ENCODE measurements at regions not wholly inside any gene's neighbourhood (a gene's known extent, or its start where the extent isn't known, plus 50 kb on each side); places are given as distances from the start of the nearest gene placed in this dataset.

DNA sequence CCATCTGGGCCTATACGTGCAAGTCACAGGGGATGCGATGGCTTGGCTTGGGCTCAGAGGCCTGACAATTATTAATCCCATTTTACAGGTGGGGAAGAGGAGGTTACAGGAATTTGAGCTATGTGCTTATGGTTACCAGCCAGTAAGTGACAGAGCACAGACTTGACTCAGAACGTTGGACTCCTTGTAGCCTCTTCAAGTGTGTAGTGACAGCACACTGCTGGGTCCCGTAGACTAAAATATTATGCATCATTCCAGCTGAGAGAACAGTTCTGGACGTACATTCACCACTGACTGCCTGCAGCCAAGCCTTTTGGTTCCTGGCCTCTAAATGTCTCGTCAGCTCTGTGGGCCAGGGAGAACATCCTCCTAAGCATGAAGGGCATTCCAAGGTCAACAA, 314.5 kb downstream of the GPAT3 start:
- no peak overlapping the region for H3K4me3 ChIP-seq (ENCODE audit: low read length)
- DNase-seq (ENCODE audit: low read depth), result peak; percentile 46
- TF ChIP-seq, protein P1, sequence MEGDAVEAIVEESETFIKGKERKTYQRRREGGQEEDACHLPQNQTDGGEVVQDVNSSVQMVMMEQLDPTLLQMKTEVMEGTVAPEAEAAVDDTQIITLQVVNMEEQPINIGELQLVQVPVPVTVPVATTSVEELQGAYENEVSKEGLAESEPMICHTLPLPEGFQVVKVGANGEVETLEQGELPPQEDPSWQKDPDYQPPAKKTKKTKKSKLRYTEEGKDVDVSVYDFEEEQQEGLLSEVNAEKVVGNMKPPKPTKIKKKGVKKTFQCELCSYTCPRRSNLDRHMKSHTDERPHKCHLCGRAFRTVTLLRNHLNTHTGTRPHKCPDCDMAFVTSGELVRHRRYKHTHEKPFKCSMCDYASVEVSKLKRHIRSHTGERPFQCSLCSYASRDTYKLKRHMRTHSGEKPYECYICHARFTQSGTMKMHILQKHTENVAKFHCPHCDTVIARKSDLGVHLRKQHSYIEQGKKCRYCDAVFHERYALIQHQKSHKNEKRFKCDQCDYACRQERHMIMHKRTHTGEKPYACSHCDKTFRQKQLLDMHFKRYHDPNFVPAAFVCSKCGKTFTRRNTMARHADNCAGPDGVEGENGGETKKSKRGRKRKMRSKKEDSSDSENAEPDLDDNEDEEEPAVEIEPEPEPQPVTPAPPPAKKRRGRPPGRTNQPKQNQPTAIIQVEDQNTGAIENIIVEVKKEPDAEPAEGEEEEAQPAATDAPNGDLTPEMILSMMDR (conservative IDR thresholded peaks at IDR 0.05; ENCODE audit: low read length), result no peak

DNA sequence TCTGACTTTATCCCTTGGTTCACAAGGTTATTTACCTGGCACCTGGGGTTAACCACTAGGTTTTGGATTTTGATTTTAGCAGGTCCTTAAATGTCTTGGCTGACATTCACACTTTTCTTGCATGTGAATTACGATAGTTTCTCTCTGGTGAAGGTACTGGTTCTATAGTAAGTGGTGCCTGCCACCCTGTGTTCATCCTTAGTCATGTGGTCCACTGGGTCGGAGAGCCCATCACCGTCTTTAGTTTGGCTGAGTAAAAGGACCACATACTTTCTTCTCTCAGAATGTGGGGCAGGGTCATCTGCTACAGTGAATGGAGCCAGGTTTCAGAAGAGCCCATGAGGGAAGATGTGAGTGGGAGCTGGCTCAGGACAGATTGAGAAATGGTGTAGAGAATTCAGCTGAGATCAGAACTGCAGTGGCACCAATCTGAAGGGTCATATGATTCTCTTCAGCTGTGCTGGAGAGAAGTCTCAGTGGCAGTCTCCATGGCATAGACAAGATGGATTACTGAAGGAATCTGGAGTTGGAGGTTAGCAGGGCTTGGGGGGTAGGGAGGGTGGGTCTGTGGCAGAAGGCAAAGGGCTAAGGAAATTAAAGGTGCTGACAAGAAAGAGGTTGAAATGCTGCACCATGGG, 310.4 kb downstream of the GPAT3 start:
- TF ChIP-seq, protein P1 (conservative IDR thresholded peaks at IDR 0.05; ENCODE audit: low read length), result no peak
- H3K4me3 ChIP-seq (ENCODE audit: low read length), result no peak overlapping the region
- no peak for DNase-seq (ENCODE audit: low read depth)

DNA sequence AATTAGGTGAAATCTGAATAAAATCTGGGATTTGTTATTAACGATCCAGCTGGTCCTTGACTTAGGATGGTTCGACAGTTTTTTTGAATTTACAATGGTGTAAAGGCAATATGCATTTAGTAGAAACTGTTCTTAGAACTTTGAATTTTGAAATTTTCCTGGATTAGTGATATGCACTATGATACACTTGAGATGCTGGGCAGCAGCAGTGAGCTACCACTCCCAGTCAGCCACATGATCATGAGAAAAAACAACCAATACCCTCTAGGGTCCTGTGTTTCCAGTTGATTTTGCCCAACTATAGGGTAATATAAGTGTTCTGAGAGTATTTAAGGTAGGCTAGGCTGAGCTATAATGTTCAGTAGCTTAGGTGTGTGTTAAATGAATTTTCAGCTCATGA, 303.7 kb downstream of the GPAT3 start:
- H3K4me3 ChIP-seq (ENCODE audit: low read length), result no peak overlapping the region
- no peak for DNase-seq (ENCODE audit: low read depth)
- TF ChIP-seq, protein P1 (conservative IDR thresholded peaks at IDR 0.05; ENCODE audit: low read length), result no peak

DNA sequence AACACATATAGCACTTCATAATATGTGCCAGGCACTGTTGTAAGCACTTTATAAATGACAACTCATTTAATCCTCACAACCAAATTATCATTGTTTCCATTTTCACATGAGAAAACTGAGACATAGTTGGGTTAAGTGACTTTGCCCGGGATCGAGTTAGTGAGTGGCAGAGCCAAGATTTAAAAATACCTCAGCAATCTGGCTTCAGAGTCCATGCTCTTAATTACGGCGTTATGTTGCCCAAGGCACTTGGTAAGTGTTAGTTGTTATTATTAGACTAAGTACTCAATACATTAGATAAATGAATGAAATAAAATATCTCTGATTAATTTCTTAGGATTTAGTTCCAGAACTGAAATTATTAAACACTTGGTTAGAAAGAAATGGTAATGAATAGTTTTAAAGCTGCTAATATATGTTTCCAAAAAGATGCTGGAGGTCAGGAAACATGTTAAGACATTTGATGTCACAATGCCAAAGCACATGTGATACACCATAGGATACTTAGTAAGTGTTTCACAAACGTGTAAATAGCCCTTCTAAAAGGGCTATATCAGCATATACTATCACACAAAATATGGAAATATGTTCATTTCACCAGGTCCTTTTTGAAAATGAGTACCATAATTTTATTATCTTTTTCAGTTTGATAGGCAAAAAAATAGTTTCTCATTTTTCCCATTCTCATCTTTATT, 301.9 kb downstream of the GPAT3 start:
- no peak for DNase-seq (ENCODE audit: low read depth)
- H3K4me3 ChIP-seq (ENCODE audit: low read length), result no peak overlapping the region
- TF ChIP-seq, protein P1 (conservative IDR thresholded peaks at IDR 0.05; ENCODE audit: low read length), result no peak

DNA sequence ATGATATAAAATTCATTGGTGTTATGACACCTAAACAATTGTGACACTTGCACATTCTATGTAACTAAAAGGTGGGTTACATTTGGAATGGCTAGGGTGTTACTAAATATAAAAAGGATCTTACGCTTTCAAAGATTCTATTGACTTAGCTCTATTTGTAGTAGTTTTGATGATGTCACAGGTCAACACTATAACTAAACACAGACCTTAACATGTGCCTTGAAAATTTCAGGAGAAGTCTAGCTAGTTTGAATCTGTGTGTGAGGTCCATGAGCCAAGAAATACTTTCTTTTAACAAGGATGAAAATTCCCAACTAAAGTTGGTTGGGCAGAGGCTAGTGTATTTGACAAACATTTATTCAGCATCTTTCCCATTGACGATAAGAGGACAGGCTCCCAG, 298.0 kb downstream of the GPAT3 start:
- no peak overlapping the region for H3K4me3 ChIP-seq (ENCODE audit: low read length)
- DNase-seq (ENCODE audit: low read depth), result no peak
- TF ChIP-seq, protein P1 (conservative IDR thresholded peaks at IDR 0.05; ENCODE audit: low read length), result no peak

DNA sequence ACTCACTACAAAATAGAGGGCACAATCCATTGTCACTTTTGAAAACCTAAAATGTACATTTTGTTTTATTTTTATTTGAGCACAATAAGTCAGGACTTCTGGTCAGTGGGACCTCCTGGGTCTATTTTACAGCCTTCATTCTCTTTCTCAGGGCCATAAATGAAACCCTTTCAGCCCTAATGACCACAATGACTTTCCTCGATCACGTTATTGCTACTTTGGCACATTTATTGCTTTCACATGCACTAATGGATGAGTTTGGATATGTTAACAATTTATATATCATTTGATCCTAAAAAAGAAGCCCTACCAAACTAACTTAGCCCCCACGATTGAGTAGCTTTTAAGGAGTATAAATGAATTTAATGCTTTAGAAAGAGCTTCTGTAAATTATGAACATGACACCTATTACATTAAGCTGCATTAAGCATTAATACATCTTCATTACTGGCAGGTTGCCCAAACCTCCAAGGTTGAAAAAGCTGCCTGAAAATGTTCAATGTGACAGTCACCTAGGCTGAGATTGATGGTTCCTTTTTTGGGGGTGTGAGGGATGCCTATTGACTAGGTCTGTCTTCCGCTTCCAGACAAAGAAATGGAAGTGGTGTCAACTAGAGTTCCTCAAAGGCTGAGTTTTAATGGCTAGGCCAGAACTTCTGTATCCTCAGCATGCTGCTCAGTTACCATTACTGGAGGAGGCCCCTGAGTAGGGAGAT, 296.4 kb downstream of the GPAT3 start:
- DNase-seq (ENCODE audit: low read depth), result no peak
- TF ChIP-seq, protein P1 (conservative IDR thresholded peaks at IDR 0.05; ENCODE audit: low read length), result no peak
- no peak overlapping the region for H3K4me3 ChIP-seq (ENCODE audit: low read length)
